SK-N-SH (cell line): ENCODE measurements at regions not wholly inside any gene's neighbourhood (a gene's known extent, or its start where the extent isn't known, plus 50 kb on each side); places are given as distances from the start of the nearest gene placed in this dataset.

ENCODE experiments used
- CTCF ChIA-PET: fragments of 300-600, 350-600 bp; formaldehyde crosslinking; extraction: SDS; loops from one replicate; lab custom pipeline; 2021; lab: Yijun Ruan, JAX
- POLR2A ChIA-PET: fragments of 350-600 bp; sonication (Branson Sonifier 250); formaldehyde crosslinking; extraction: SDS; loops from one replicate; lab custom pipeline; 2020; ENCODE audit warnings: antibody characterized with exemption, inconsistent platforms; lab: Yijun Ruan, JAX
- DNase-seq: peaks from one replicate; pipeline ENCODE4 v3.0.0; 2012
- H2AFZ ChIP-seq: fragments of 200-600 bp; sonication (generic); 2 replicates; pipeline ENCODE4 v1.8.1; 2016; ENCODE audit warnings: antibody characterized with exemption, mild to moderate bottlenecking, low read depth
- H3F3A ChIP-seq: fragments of 200-600 bp; sonication (generic); replicated peaks from 2 replicates; pipeline ENCODE3; 2016; ENCODE audit warnings: antibody characterized with exemption, mild to moderate bottlenecking; ENCODE audit not compliant: insufficient read depth
- H3K27ac ChIP-seq, 2 experiments: fragments of 200-500 bp in 1 of 2; fragments of 200-600 bp in 1 of 2; sonication (Bioruptor generic) in 1 of 2; sonication (generic), shearing (Covaris generic) in 1 of 2; 2 replicates each; pipeline versions ENCODE4 v1.5.1 to v1.6.1; 2014 to 2016; ENCODE audit warnings: low read depth in 2 of 2, inconsistent platforms in 1 of 2, low read length in 1 of 2, mild to moderate bottlenecking in 1 of 2, mixed read lengths in 1 of 2
- H3K27me3 ChIP-seq: fragments of 200-600 bp; sonication (generic), shearing (Covaris generic); 2 replicates; pipeline ENCODE4 v1.6.1; 2016; ENCODE audit warnings: mixed run types; ENCODE audit not compliant: insufficient read depth
- H3K36me3 ChIP-seq, 2 experiments: fragments of 200-500 bp in 1 of 2; fragments of 200-600 bp in 1 of 2; sonication (Bioruptor generic) in 1 of 2; sonication (generic) in 1 of 2; replicated peaks in 1 of 2; 2 replicates each; pipeline versions ENCODE3 to v1.5.1; 2014 to 2016; ENCODE audit warnings: low read length in 1 of 2, mild to moderate bottlenecking in 1 of 2; ENCODE audit not compliant: insufficient read depth in 2 of 2, control insufficient read depth in 1 of 2
- H3K4me1 ChIP-seq, 2 experiments: fragments of 200-500 bp in 1 of 2; fragments of 200-600 bp in 1 of 2; sonication (Bioruptor generic) in 1 of 2; sonication (generic), shearing (Covaris generic) in 1 of 2; 2 replicates each; pipeline versions ENCODE4 v1.5.1 to v1.6.1; 2014 to 2016; ENCODE audit warnings: low read depth in 1 of 2, low read length in 1 of 2, mixed run types in 1 of 2; ENCODE audit not compliant: insufficient read depth in 2 of 2, control insufficient read depth in 1 of 2
- H3K4me2 ChIP-seq: fragments of 200-600 bp; sonication (generic), shearing (Covaris generic); 2 replicates; pipeline ENCODE4 v1.6.1; 2017; ENCODE audit warnings: mixed run types
- H3K4me3 ChIP-seq, 2 experiments: fragments of 200-500 bp in 1 of 2; fragments of 200-600 bp in 1 of 2; sonication (Bioruptor generic) in 1 of 2; sonication (generic), shearing (Covaris generic) in 1 of 2; 2 replicates each; pipeline versions ENCODE4 v1.5.1 to v1.8.1; 2014 to 2016; ENCODE audit warnings: low read depth in 2 of 2, inconsistent platforms in 1 of 2, low read length in 1 of 2, mild to moderate bottlenecking in 1 of 2, mixed read lengths in 1 of 2, moderate library complexity in 1 of 2
- H3K79me2 ChIP-seq: fragments of 200-600 bp; sonication (generic); 2 replicates; pipeline ENCODE4 v1.8.1; 2017; ENCODE audit warnings: mild to moderate bottlenecking; ENCODE audit not compliant: insufficient read depth
- H3K9ac ChIP-seq: fragments of 200-600 bp; sonication (generic); 2 replicates; pipeline ENCODE4 v1.6.1; 2017; ENCODE audit warnings: mixed run types
- H3K9me2 ChIP-seq: fragments of 200-600 bp; sonication (generic); 2 replicates; pipeline ENCODE4 v1.6.1; 2017; ENCODE audit warnings: mixed run types
- H3K9me3 ChIP-seq: fragments of 200-600 bp; sonication (generic); 2 replicates; pipeline ENCODE4 v1.6.1; 2017; ENCODE audit warnings: mixed run types, mild to moderate bottlenecking, moderate library complexity
- H4K20me1 ChIP-seq: fragments of 200-600 bp; sonication (generic); 2 replicates; pipeline ENCODE4 v1.6.1; 2017; ENCODE audit warnings: mild to moderate bottlenecking, mixed run types; ENCODE audit not compliant: insufficient read depth
- EZH2phosphoT487 ChIP-seq: fragments of 200-600 bp; sonication (generic); IDR thresholded peaks from 2 replicates; pipeline ENCODE4 v1.6.1; 2017; ENCODE audit warnings: low read depth, mixed run types, mild to moderate bottlenecking, antibody characterized with exemption, moderate library complexity, borderline replicate concordance
- GATA2 ChIP-seq: sonication (generic); formaldehyde crosslinking; IDR thresholded peaks from 2 replicates; pipeline ENCODE4 v1.5.0; 2020; ENCODE audit warnings: mild to moderate bottlenecking, missing genetic modification reagents
- MXI1 ChIP-seq: IDR thresholded peaks from 2 replicates; pipeline ENCODE4 v1.6.1; 2012; ENCODE audit warnings: mild to moderate bottlenecking, low read depth, low read length, improper control_type of control experiment
- NRF1 ChIP-seq: IDR thresholded peaks from 2 replicates; pipeline ENCODE4 v1.6.1; 2012; ENCODE audit warnings: low read depth, mild to moderate bottlenecking, low read length
- RAD21 ChIP-seq: IDR thresholded peaks from 2 replicates; pipeline ENCODE4 v1.6.1; 2012; ENCODE audit warnings: mild to moderate bottlenecking, low read length
- RXRA ChIP-seq: IDR thresholded peaks from 2 replicates; pipeline ENCODE4 v1.4.0; 2012; ENCODE audit warnings: low read depth, mild to moderate bottlenecking, borderline replicate concordance
- SMC3 ChIP-seq: IDR thresholded peaks from 2 replicates; pipeline ENCODE4 v1.6.1; 2012; ENCODE audit warnings: low read depth, low read length, improper control_type of control experiment
- TAF1 ChIP-seq: IDR thresholded peaks from 2 replicates; pipeline ENCODE4 v1.6.1; 2012; ENCODE audit warnings: low read depth, mild to moderate bottlenecking, low read length, moderate library complexity, borderline replicate concordance
- TCF12 ChIP-seq: IDR thresholded peaks from 2 replicates; pipeline ENCODE4 v1.4.0; 2012
- TEAD4 ChIP-seq: IDR thresholded peaks from 2 replicates; pipeline ENCODE4 v1.4.0; 2012; ENCODE audit warnings: mild to moderate bottlenecking, borderline replicate concordance; ENCODE audit not compliant: insufficient read depth
- YY1 ChIP-seq: IDR thresholded peaks from 2 replicates; pipeline ENCODE4 v1.4.0; 2012; ENCODE audit warnings: low read depth, mild to moderate bottlenecking
- TF ChIP-seq, protein P1 (sequence below): IDR thresholded peaks from 2 replicates; pipeline ENCODE4; 2012
- TF ChIP-seq, protein P2 (sequence below): fragments of 200-600 bp; sonication (generic); IDR thresholded peaks from 2 replicates; pipeline ENCODE4 v1.6.1; 2017; ENCODE audit warnings: antibody characterized with exemption, mild to moderate bottlenecking, moderate library complexity
- TF ChIP-seq, protein P3 (sequence below): IDR thresholded peaks from 2 replicates; pipeline ENCODE4 v1.4.0; 2012; ENCODE audit warnings: low read depth, borderline replicate concordance
- TF ChIP-seq, protein P4 (sequence below): IDR thresholded peaks from 2 replicates; pipeline ENCODE4 v1.4.0; 2012; ENCODE audit warnings: low read depth, borderline replicate concordance

DNA sequence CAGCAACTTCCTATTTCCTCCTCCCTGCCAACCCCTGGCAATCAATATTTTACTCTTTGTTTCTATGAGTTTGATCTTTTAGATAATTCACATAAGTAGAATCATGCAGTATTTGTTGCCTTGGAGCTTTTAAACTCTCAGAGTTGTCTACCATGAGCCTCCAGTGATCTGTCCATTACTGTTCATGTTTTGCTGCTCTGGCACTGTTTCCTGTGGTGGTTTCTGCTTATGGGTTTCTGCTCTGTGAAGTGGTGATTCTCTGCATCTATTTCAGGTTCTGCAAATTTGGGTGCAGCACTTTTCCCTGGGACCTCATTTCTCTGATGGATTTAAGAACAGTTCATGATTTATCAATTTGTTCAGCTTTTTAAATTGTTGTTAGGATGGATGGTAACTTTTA, 908.1 kb upstream of the FANCL start:
- no peak overlapping the region for H3K4me2 ChIP-seq
- no peak overlapping the region for H3K27ac ChIP-seq
- no peaks in the 10 kb centered on the region for H3K9me3 ChIP-seq
- H3K4me3 ChIP-seq, result no peak overlapping the region
- no peak overlapping the region for H2AFZ ChIP-seq
- ChIA-PET POLR2A (no interaction called here), CTCF (no interaction called here)
- H3K9ac ChIP-seq, result no peak overlapping the region
- no peaks in the 10 kb centered on the region for H4K20me1 ChIP-seq
- H3K27me3 ChIP-seq, result no peaks in the 10 kb centered on the region
- H3K36me3 ChIP-seq, result no peaks in the 10 kb centered on the region
- no peaks in the 10 kb centered on the region for H3K79me2 ChIP-seq
- DNase-seq, result no peak
- H3K9me2 ChIP-seq, result no peaks in the 10 kb centered on the region
- H3F3A ChIP-seq, result no peaks in the 10 kb centered on the region
- H3K4me1 ChIP-seq, result no peaks in the 10 kb centered on the region
- TF ChIP-seq RXRA (no peak), TEAD4 (no peak), GATA2 (CRISPR knock-in tag) (no peak), EZH2phosphoT487 (no peak), RAD21 (no peak), SMC3 (no peak), YY1 (no peak), TCF12 (no peak), TAF1 (no peak), NRF1 (no peak), MXI1 (no peak)
- TF ChIP-seq, protein P1, sequence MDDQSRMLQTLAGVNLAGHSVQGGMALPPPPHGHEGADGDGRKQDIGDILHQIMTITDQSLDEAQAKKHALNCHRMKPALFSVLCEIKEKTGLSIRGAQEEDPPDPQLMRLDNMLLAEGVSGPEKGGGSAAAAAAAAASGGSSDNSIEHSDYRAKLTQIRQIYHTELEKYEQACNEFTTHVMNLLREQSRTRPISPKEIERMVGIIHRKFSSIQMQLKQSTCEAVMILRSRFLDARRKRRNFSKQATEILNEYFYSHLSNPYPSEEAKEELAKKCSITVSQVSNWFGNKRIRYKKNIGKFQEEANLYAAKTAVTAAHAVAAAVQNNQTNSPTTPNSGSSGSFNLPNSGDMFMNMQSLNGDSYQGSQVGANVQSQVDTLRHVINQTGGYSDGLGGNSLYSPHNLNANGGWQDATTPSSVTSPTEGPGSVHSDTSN, result no peak
- TF ChIP-seq, protein P2, sequence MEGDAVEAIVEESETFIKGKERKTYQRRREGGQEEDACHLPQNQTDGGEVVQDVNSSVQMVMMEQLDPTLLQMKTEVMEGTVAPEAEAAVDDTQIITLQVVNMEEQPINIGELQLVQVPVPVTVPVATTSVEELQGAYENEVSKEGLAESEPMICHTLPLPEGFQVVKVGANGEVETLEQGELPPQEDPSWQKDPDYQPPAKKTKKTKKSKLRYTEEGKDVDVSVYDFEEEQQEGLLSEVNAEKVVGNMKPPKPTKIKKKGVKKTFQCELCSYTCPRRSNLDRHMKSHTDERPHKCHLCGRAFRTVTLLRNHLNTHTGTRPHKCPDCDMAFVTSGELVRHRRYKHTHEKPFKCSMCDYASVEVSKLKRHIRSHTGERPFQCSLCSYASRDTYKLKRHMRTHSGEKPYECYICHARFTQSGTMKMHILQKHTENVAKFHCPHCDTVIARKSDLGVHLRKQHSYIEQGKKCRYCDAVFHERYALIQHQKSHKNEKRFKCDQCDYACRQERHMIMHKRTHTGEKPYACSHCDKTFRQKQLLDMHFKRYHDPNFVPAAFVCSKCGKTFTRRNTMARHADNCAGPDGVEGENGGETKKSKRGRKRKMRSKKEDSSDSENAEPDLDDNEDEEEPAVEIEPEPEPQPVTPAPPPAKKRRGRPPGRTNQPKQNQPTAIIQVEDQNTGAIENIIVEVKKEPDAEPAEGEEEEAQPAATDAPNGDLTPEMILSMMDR, result no peak
- TF ChIP-seq, protein P3, sequence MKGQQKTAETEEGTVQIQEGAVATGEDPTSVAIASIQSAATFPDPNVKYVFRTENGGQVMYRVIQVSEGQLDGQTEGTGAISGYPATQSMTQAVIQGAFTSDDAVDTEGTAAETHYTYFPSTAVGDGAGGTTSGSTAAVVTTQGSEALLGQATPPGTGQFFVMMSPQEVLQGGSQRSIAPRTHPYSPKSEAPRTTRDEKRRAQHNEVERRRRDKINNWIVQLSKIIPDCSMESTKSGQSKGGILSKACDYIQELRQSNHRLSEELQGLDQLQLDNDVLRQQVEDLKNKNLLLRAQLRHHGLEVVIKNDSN, result no peak
- TF ChIP-seq, protein P4, sequence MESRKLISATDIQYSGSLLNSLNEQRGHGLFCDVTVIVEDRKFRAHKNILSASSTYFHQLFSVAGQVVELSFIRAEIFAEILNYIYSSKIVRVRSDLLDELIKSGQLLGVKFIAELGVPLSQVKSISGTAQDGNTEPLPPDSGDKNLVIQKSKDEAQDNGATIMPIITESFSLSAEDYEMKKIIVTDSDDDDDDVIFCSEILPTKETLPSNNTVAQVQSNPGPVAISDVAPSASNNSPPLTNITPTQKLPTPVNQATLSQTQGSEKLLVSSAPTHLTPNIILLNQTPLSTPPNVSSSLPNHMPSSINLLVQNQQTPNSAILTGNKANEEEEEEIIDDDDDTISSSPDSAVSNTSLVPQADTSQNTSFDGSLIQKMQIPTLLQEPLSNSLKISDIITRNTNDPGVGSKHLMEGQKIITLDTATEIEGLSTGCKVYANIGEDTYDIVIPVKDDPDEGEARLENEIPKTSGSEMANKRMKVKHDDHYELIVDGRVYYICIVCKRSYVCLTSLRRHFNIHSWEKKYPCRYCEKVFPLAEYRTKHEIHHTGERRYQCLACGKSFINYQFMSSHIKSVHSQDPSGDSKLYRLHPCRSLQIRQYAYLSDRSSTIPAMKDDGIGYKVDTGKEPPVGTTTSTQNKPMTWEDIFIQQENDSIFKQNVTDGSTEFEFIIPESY, result no peak
